ENCODE measurements at regions not wholly inside any gene's neighbourhood (a gene's known extent, or its start where the extent isn't known, plus 50 kb on each side); places are given as distances from the start of the nearest gene placed in this dataset.

GRCh38 chr7:149683898-149684297 lies 89.5 kb downstream of the ZNF467 start:
- H2AFZ ChIP-seq (ENCODE audit: low read length) = no peak overlapping the region
- H3K9me2 ChIP-seq (replicated peaks; ENCODE audit: low read depth, low read length) = no peaks in the 10 kb centered on the region
- no peak for TF ChIP-seq CTCF (conservative IDR thresholded peaks at IDR 0.05; ENCODE audit: low read length)
- no peak for TF ChIP-seq EZH2phosphoT487 (IDR thresholded peaks at IDR 0.05; ENCODE audit: borderline replicate concordance)
- H3K4me2 ChIP-seq (ENCODE audit: low read depth, low read length, poor library complexity, severe bottlenecking) = no peak overlapping the region
- H3K9ac ChIP-seq (ENCODE audit: low read depth, low read length, poor library complexity, severe bottlenecking) = no peak overlapping the region
- H3K4me1 ChIP-seq (ENCODE audit: insufficient read depth, low read length, poor library complexity, severe bottlenecking) = no peaks in the 10 kb centered on the region
- no peaks in the 10 kb centered on the region for H3K79me2 ChIP-seq (ENCODE audit: insufficient read depth, low read length)
- H4K20me1 ChIP-seq (ENCODE audit: insufficient read depth, low read length, poor library complexity, severe bottlenecking) = no peaks in the 10 kb centered on the region
- H3K27me3 ChIP-seq (ENCODE audit: insufficient read depth, low read length, poor library complexity, severe bottlenecking) = no peaks in the 10 kb centered on the region
- H3K4me3 ChIP-seq (ENCODE audit: low read length, poor library complexity, severe bottlenecking) = no peak overlapping the region
- no peaks in the 10 kb centered on the region for H3F3A ChIP-seq (ENCODE audit: low read depth)
- H3K9me3 ChIP-seq (ENCODE audit: insufficient read depth, low read depth, low read length) = no peaks in the 10 kb centered on the region
- H3K36me3 ChIP-seq (ENCODE audit: insufficient read depth, low read length) = no peaks in the 10 kb centered on the region

- H3K4me2 ChIP-seq (ENCODE audit: low read depth, low read length, poor library complexity, severe bottlenecking) = no peak overlapping the region
- no peaks in the 10 kb centered on the region for H3K4me1 ChIP-seq (ENCODE audit: insufficient read depth, low read length, poor library complexity, severe bottlenecking)
Observed at GRCh38 chr7:149683181-149683580, 90.2 kb downstream of the ZNF467 start.

GRCh38 chr7:149682038-149682437 lies 91.3 kb downstream of the ZNF467 start:
- H3K9me3 ChIP-seq (ENCODE audit: insufficient read depth, low read depth, low read length) = no peaks in the 10 kb centered on the region
- H3K36me3 ChIP-seq (ENCODE audit: insufficient read depth, low read length) = no peaks in the 10 kb centered on the region
- H3K79me2 ChIP-seq (ENCODE audit: insufficient read depth, low read length) = no peaks in the 10 kb centered on the region
- H3F3A ChIP-seq (ENCODE audit: low read depth) = no peaks in the 10 kb centered on the region
- no peak overlapping the region for H3K9ac ChIP-seq (ENCODE audit: low read depth, low read length, poor library complexity, severe bottlenecking)
- H3K4me3 ChIP-seq (ENCODE audit: low read length, poor library complexity, severe bottlenecking) = no peak overlapping the region
- no peaks in the 10 kb centered on the region for H3K4me1 ChIP-seq (ENCODE audit: insufficient read depth, low read length, poor library complexity, severe bottlenecking)
- H3K27me3 ChIP-seq (ENCODE audit: insufficient read depth, low read length, poor library complexity, severe bottlenecking) = no peaks in the 10 kb centered on the region
- no peak for TF ChIP-seq EZH2phosphoT487 (IDR thresholded peaks at IDR 0.05; ENCODE audit: borderline replicate concordance)
- no peak overlapping the region for H3K4me2 ChIP-seq (ENCODE audit: low read depth, low read length, poor library complexity, severe bottlenecking)
- no peaks in the 10 kb centered on the region for H4K20me1 ChIP-seq (ENCODE audit: insufficient read depth, low read length, poor library complexity, severe bottlenecking)
- no peaks in the 10 kb centered on the region for H3K9me2 ChIP-seq (replicated peaks; ENCODE audit: low read depth, low read length)
- no peak overlapping the region for H2AFZ ChIP-seq (ENCODE audit: low read length)

More at GRCh38 chr7:149683181-149683580, 90.2 kb downstream of the ZNF467 start:
- Histone ChIP-seq H3K27me3 (ENCODE audit: insufficient read depth, low read length, poor library complexity, severe bottlenecking) (no peaks in the 10 kb centered on the region), H3K4me3 (ENCODE audit: low read length, poor library complexity, severe bottlenecking) (no peak overlapping the region), H3K9me2 (replicated peaks; ENCODE audit: low read depth, low read length) (no peaks in the 10 kb centered on the region), H3F3A (ENCODE audit: low read depth) (no peaks in the 10 kb centered on the region), H3K9me3 (ENCODE audit: insufficient read depth, low read depth, low read length) (no peaks in the 10 kb centered on the region), H2AFZ (ENCODE audit: low read length) (no peak overlapping the region), H3K79me2 (ENCODE audit: insufficient read depth, low read length) (no peaks in the 10 kb centered on the region), H3K36me3 (ENCODE audit: insufficient read depth, low read length) (no peaks in the 10 kb centered on the region), H4K20me1 (ENCODE audit: insufficient read depth, low read length, poor library complexity, severe bottlenecking) (no peaks in the 10 kb centered on the region), H3K9ac (ENCODE audit: low read depth, low read length, poor library complexity, severe bottlenecking) (no peak overlapping the region)
- TF ChIP-seq EZH2phosphoT487 (IDR thresholded peaks at IDR 0.05; ENCODE audit: borderline replicate concordance) (no peak), CTCF (conservative IDR thresholded peaks at IDR 0.05; ENCODE audit: low read length) (no peak)

- H3K4me3 ChIP-seq (ENCODE audit: low read length, poor library complexity, severe bottlenecking) = no peak overlapping the region
- no peaks in the 10 kb centered on the region for H4K20me1 ChIP-seq (ENCODE audit: insufficient read depth, low read length, poor library complexity, severe bottlenecking)
- H3K9ac ChIP-seq (ENCODE audit: low read depth, low read length, poor library complexity, severe bottlenecking) = no peak overlapping the region
- no peaks in the 10 kb centered on the region for H3K9me2 ChIP-seq (replicated peaks; ENCODE audit: low read depth, low read length)
- H3K27me3 ChIP-seq (ENCODE audit: insufficient read depth, low read length, poor library complexity, severe bottlenecking) = no peaks in the 10 kb centered on the region
- H2AFZ ChIP-seq (ENCODE audit: low read length) = no peak overlapping the region
- TF ChIP-seq EZH2phosphoT487 (IDR thresholded peaks at IDR 0.05; ENCODE audit: borderline replicate concordance) (no peak), CTCF (conservative IDR thresholded peaks at IDR 0.05; ENCODE audit: low read length) (no peak)
- H3K9me3 ChIP-seq (ENCODE audit: insufficient read depth, low read depth, low read length) = no peaks in the 10 kb centered on the region
- H3F3A ChIP-seq (ENCODE audit: low read depth) = no peaks in the 10 kb centered on the region
- H3K36me3 ChIP-seq (ENCODE audit: insufficient read depth, low read length) = no peaks in the 10 kb centered on the region
- no peak overlapping the region for H3K4me2 ChIP-seq (ENCODE audit: low read depth, low read length, poor library complexity, severe bottlenecking)
- no peaks in the 10 kb centered on the region for H3K4me1 ChIP-seq (ENCODE audit: insufficient read depth, low read length, poor library complexity, severe bottlenecking)
- H3K79me2 ChIP-seq (ENCODE audit: insufficient read depth, low read length) = no peaks in the 10 kb centered on the region
Observed at GRCh38 chr7:149681274-149681673, 92.1 kb downstream of the ZNF467 start.
